B cell (primary cell): ENCODE measurements at regions not wholly inside any gene's neighbourhood (a gene's known extent, or its start where the extent isn't known, plus 50 kb on each side); places are given as distances from the start of the nearest gene placed in this dataset.

Experiments
- ATAC-seq: fragments of 200-7000 bp; cut with Tn5 transposase; one replicate; pipeline ENCODE4 v1.10.0; 2021; ENCODE audit warnings: low read depth, mild to moderate bottlenecking, moderate number of reproducible peaks, moderate library complexity
- CTCF ChIA-PET: fragments of 350-600 bp; sonication (Branson Sonifier 250); formaldehyde crosslinking; loops from one replicate; lab custom pipeline; 2021; ENCODE audit warnings: antibody characterized with exemption, inconsistent platforms; lab: Charles Lee
- POLR2A ChIA-PET: fragments of 350-600 bp; sonication (Branson Sonifier 250); formaldehyde crosslinking; loops from one replicate; lab custom pipeline; 2021; ENCODE audit warnings: antibody characterized with exemption; lab: Charles Lee
- DNase-seq: peaks from one replicate; pipeline ENCODE4 v3.0.0; 2013
- H2AFZ ChIP-seq: 2 replicates; pipeline ENCODE4 v1.6.1; 2012; ENCODE audit warnings: mild to moderate bottlenecking, low read depth, low read length; ENCODE audit not compliant: insufficient read depth, poor library complexity, severe bottlenecking
- H3K27ac ChIP-seq, 2 donors: 1 replicate in 1 of 2; 2 replicates in 1 of 2; pipeline ENCODE4 v1.5.1; 2012 to 2013; ENCODE audit warnings: low read length in 2 of 2, mild to moderate bottlenecking in 2 of 2, moderate library complexity in 1 of 2
- H3K27me3 ChIP-seq, 4 experiments: fragments of 200-600 bp in 1 of 4; sonication (generic) in 1 of 4; replicated peaks in 1 of 4; 1 replicate in 2 of 4; 2 replicates in 2 of 4; pipeline versions ENCODE4 v1.6.1 to v1.7.0; 2013 to 2016; ENCODE audit warnings: low read length in 3 of 4, mild to moderate bottlenecking in 2 of 4, mixed read lengths in 1 of 4, moderate library complexity in 1 of 4; ENCODE audit not compliant: insufficient read depth in 4 of 4, control insufficient read depth in 3 of 4; ENCODE audit errors: control extremely low read depth in 1 of 4
- H3K36me3 ChIP-seq, 2 experiments: replicated peaks in 1 of 2; 1 replicate in 1 of 2; 2 replicates in 1 of 2; pipeline versions ENCODE4 v1.6.1 to v1.7.1; 2013; ENCODE audit warnings: low read length in 1 of 2; ENCODE audit not compliant: insufficient read depth in 2 of 2, control insufficient read depth in 1 of 2; ENCODE audit errors: control extremely low read depth in 1 of 2, extremely low read depth in 1 of 2
- H3K4me1 ChIP-seq, 2 donors: fragments of 200-600 bp in 1 of 2; sonication (generic) in 1 of 2; 1 replicate in 1 of 2; 2 replicates in 1 of 2; pipeline versions ENCODE4 v1.5.1 to v1.6.1; 2013 to 2017; ENCODE audit warnings: low read length in 2 of 2; ENCODE audit not compliant: control insufficient read depth in 2 of 2, insufficient read depth in 2 of 2
- H3K4me2 ChIP-seq: replicated peaks from 2 replicates; pipeline ENCODE3; 2012; ENCODE audit warnings: mild to moderate bottlenecking, low read depth, low read length; ENCODE audit not compliant: poor library complexity, severe bottlenecking
- H3K4me3 ChIP-seq, 5 experiments: fragments of 200-600 bp in 1 of 5; sonication (generic) in 1 of 5; 1 replicate in 3 of 5; 2 replicates in 2 of 5; pipeline versions ENCODE4 v1.5.1 to v1.7.0; 2011 to 2016; ENCODE audit warnings: low read length in 4 of 5, mild to moderate bottlenecking in 4 of 5, low read depth in 2 of 5, control low read depth in 1 of 5, moderate library complexity in 1 of 5; ENCODE audit not compliant: insufficient read depth in 1 of 5; ENCODE audit errors: control extremely low read depth in 1 of 5, extremely low read depth in 1 of 5
- H3K79me2 ChIP-seq: fragments of 200-600 bp; sonication (generic); one replicate; pipeline ENCODE4 v1.6.0; 2016; ENCODE audit warnings: low read length; ENCODE audit not compliant: control insufficient read depth, insufficient read depth
- H3K9ac ChIP-seq: fragments of 200-600 bp; sonication (generic); 2 replicates; pipeline ENCODE4 v1.6.1; 2017; ENCODE audit warnings: mild to moderate bottlenecking, low read length, moderate library complexity
- H3K9me3 ChIP-seq, 3 donors: one replicate each; pipeline versions ENCODE4 v1.6.1 to v1.7.1; 2013; ENCODE audit warnings: low read length in 2 of 3; ENCODE audit not compliant: control insufficient read depth in 2 of 3, insufficient read depth in 1 of 3; ENCODE audit errors: control extremely low read depth in 1 of 3
- H4K20me1 ChIP-seq: 2 replicates; pipeline ENCODE4 v1.6.0; 2012; ENCODE audit warnings: mild to moderate bottlenecking, low read length; ENCODE audit not compliant: insufficient read depth, control insufficient read depth, poor library complexity, severe bottlenecking
- H3K27ac Mint-ChIP-seq: one replicate; pipeline ENCODE4 v1.8.0; 2021; ENCODE audit warnings: mixed read lengths
- H3K27me3 Mint-ChIP-seq: one replicate; pipeline ENCODE4 v1.8.0; 2021; ENCODE audit warnings: mixed read lengths
- H3K4me1 Mint-ChIP-seq: one replicate; pipeline ENCODE4 v1.8.0; 2021; ENCODE audit warnings: mixed read lengths
- H3K4me3 Mint-ChIP-seq: one replicate; pipeline ENCODE4 v1.8.0; 2021; ENCODE audit warnings: mixed read lengths
- H3K9me3 Mint-ChIP-seq: one replicate; pipeline ENCODE4 v1.8.0; 2022; ENCODE audit warnings: mixed read lengths; ENCODE audit not compliant: insufficient read depth
- CTCF ChIP-seq: fragments of 200-600 bp; IDR thresholded peaks from one replicate; pipeline ENCODE4 v1.8.0; 2022; ENCODE audit warnings: antibody characterized with exemption, mild to moderate bottlenecking
- EZH2 ChIP-seq: IDR thresholded peaks from 2 replicates; pipeline ENCODE4 v1.6.1; 2012; ENCODE audit warnings: borderline replicate concordance, low read depth, mild to moderate bottlenecking, moderate library complexity, low read length; ENCODE audit not compliant: insufficient read depth, poor library complexity, severe bottlenecking
- WGBS: methylation state at CpG from one replicate; pipeline ENCODE4 v1.1.5; 2013; ENCODE audit warnings: missing lambda C conversion rate; ENCODE audit not compliant: insufficient coverage; 5-methylcytosine and 5-hydroxymethylcytosine counted together
- intact Hi-C: fragments of 100-400 bp; cut with micrococcal nuclease; formaldehyde crosslinking; loops from one replicate; pipeline ENCODE4 v1.10.0; 2022

DNA sequence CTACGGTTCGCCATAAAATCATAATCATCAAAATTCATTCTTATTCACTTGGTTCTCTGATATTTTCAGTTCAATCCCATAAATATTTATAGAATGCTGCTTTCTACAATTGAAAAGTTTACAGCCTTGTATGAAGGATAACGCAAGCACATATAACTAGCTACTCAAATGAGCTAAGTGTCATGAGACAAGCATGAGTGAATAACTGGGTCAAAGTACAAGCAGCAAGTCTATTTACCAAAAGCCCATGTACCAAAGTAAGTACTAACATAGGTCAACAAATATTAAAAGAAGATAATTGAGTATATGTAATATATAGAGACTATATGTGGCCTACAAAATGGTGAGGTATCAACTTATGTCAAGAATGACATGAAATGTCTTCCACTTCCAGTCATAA, 596.6 kb downstream of the GBE1 start:
- no peak overlapping the region for H3K4me2 ChIP-seq
- intact Hi-C loops = no loop called here
- WGBS = no CpG with 5 or more reads among the region's 3 CpGs
- TF ChIP-seq CTCF (no peak), EZH2 (no peak)
- no peak overlapping the region for H3K27ac Mint-ChIP-seq
- no peak overlapping the region for H3K4me3 Mint-ChIP-seq
- H3K9me3 ChIP-seq = no peaks in the 10 kb centered on the region
- no peaks in the 10 kb centered on the region for H3K79me2 ChIP-seq
- ATAC-seq = no peak
- no peak overlapping the region for H3K4me3 ChIP-seq
- no peak overlapping the region for H3K9ac ChIP-seq
- H3K27ac ChIP-seq = no peak overlapping the region
- H4K20me1 ChIP-seq = no peaks in the 10 kb centered on the region
- no peaks in the 10 kb centered on the region for H3K27me3 ChIP-seq
- ChIA-PET CTCF (no interaction called here), POLR2A (no interaction called here)
- H3K27me3 Mint-ChIP-seq = no peaks in the 10 kb centered on the region
- no peaks in the 10 kb centered on the region for H3K4me1 ChIP-seq
- peaks cover 2% of the 10 kb centered on the region for H3K9me3 Mint-ChIP-seq
- no peak for DNase-seq
- H2AFZ ChIP-seq = no peak overlapping the region
- no peaks in the 10 kb centered on the region for H3K36me3 ChIP-seq
- H3K4me1 Mint-ChIP-seq = no peaks in the 10 kb centered on the region

GRCh38 chr3:81161851-81162250, 599.6 kb downstream of the GBE1 start:
- H3K4me3 Mint-ChIP-seq = no peak overlapping the region
- intact Hi-C loops = no loop called here
- no peaks in the 10 kb centered on the region for H3K27me3 Mint-ChIP-seq
- no peak for ATAC-seq
- H3K4me1 ChIP-seq = no peaks in the 10 kb centered on the region
- H3K9me3 Mint-ChIP-seq = no peaks in the 10 kb centered on the region
- H3K9me3 ChIP-seq = no peaks in the 10 kb centered on the region
- TF ChIP-seq CTCF (no peak), EZH2 (no peak)
- H3K27ac Mint-ChIP-seq = no peak overlapping the region
- H2AFZ ChIP-seq = no peak overlapping the region
- H3K36me3 ChIP-seq = no peaks in the 10 kb centered on the region
- no peaks in the 10 kb centered on the region for H3K79me2 ChIP-seq
- WGBS = no CpG with 5 or more reads among the region's 1 CpG
- no peaks in the 10 kb centered on the region for H4K20me1 ChIP-seq
- no peak overlapping the region for H3K4me3 ChIP-seq
- no peak overlapping the region for H3K4me2 ChIP-seq
- H3K27ac ChIP-seq = no peak overlapping the region
- ChIA-PET CTCF (no interaction called here), POLR2A (no interaction called here)
- no peak overlapping the region for H3K9ac ChIP-seq
- no peak for DNase-seq
- H3K27me3 ChIP-seq = no peaks in the 10 kb centered on the region
- H3K4me1 Mint-ChIP-seq = no peaks in the 10 kb centered on the region
